GM12878 (cell line): ENCODE measurements at regions not wholly inside any gene's neighbourhood (a gene's known extent, or its start where the extent isn't known, plus 50 kb on each side); places are given as distances from the start of the nearest gene placed in this dataset.

Experiments
- ATAC-seq: fragments of 200-7000 bp; cut with Tn5 transposase; 3 replicates; pipeline ENCODE4 v1.9.1; 2020; ENCODE audit warnings: mild to moderate bottlenecking, moderate library complexity
- BruUV-seq: library from RNA; stranded (reverse); fragments of 400-500 nt; replicated peaks from 2 replicates; lab custom pipeline; 2021; lab: Mats Ljungman, UMichigan
- CTCF ChIA-PET: fragments of 300-600 bp; sonication (Branson Sonifier 250); formaldehyde crosslinking; extraction: SDS; loops from one replicate; lab custom pipeline; 2021; ENCODE audit warnings: inconsistent platforms; lab: Yijun Ruan, JAX
- POLR2A ChIA-PET: fragments of 350-600 bp; formaldehyde crosslinking; extraction: SDS; loops from one replicate; lab custom pipeline; 2021; ENCODE audit warnings: inconsistent platforms; lab: Charles Lee
- RAD21 ChIA-PET: fragments of 300-600 bp; sonication (Branson Sonifier 250); formaldehyde crosslinking; loops from one replicate; lab custom pipeline; 2023; ENCODE audit warnings: antibody characterized with exemption; ENCODE audit not compliant: unreplicated experiment; lab: Charles Lee
- SMC1A ChIA-PET: fragments of 300-600 bp; sonication (Branson Sonifier 250); formaldehyde crosslinking; loops from one replicate; lab custom pipeline; 2023; ENCODE audit not compliant: unreplicated experiment, uncharacterized antibody; lab: Charles Lee
- DNase-seq: peaks from one replicate; pipeline ENCODE4 v3.0.0-alpha.2; 2011; ENCODE audit warnings: low read depth, low spot score
- FAIRE-seq: peaks from 3 replicates; lab custom pipeline; 2011; peaks lifted over from hg19 to GRCh38; lab: Jason Lieb, UNC
- H2AFZ ChIP-seq: 2 replicates; pipeline ENCODE4 v1.6.0; 2011; ENCODE audit warnings: low read depth, low read length, control low read depth; ENCODE audit not compliant: control insufficient read depth
- H3K27ac ChIP-seq: 2 replicates; pipeline ENCODE4 v1.5.1; 2011; ENCODE audit warnings: control low read depth; ENCODE audit not compliant: control insufficient read depth, insufficient read depth
- H3K27me3 ChIP-seq, 2 experiments: replicated peaks in 1 of 2; 2 replicates each; pipeline versions ENCODE4 v1.6.0 to v1.6.1; 2011; ENCODE audit warnings: low read length in 1 of 2; ENCODE audit not compliant: control insufficient read depth in 2 of 2, insufficient read depth in 2 of 2
- H3K36me3 ChIP-seq, 2 experiments: 2 replicates each; pipeline ENCODE4 v1.5.1; 2011; ENCODE audit warnings: low read length in 1 of 2; ENCODE audit not compliant: control insufficient read depth in 2 of 2, insufficient read depth in 2 of 2
- H3K4me1 ChIP-seq: 2 replicates; pipeline ENCODE4 v1.6.1; 2011; ENCODE audit warnings: mild to moderate bottlenecking, low read length, moderate library complexity, mixed read lengths; ENCODE audit not compliant: control insufficient read depth, insufficient read depth
- H3K4me2 ChIP-seq: 2 replicates; pipeline ENCODE4 v1.6.0; 2011; ENCODE audit warnings: control low read depth; ENCODE audit not compliant: control insufficient read depth, insufficient read depth
- H3K4me3 ChIP-seq: fragments of 200-600 bp; sonication (generic); 2 replicates; pipeline ENCODE4 v1.5.1; 2016
- H3K79me2 ChIP-seq: 2 replicates; pipeline ENCODE4 v1.6.0; 2011; ENCODE audit warnings: low read length; ENCODE audit not compliant: control insufficient read depth, insufficient read depth
- H3K9ac ChIP-seq: 2 replicates; pipeline ENCODE4 v1.8.0; 2011; ENCODE audit warnings: low read length, control low read depth, mixed read lengths; ENCODE audit not compliant: control insufficient read depth, insufficient read depth
- H3K9me3 ChIP-seq: replicated peaks from 3 replicates; pipeline ENCODE4 v1.5.1; 2011; ENCODE audit warnings: mild to moderate bottlenecking, low read length; ENCODE audit not compliant: control insufficient read depth, insufficient read depth
- H4K20me1 ChIP-seq: 2 replicates; pipeline ENCODE4 v1.6.0; 2011; ENCODE audit not compliant: control insufficient read depth, insufficient read depth
- CBFB ChIP-seq: IDR thresholded peaks from 2 replicates; pipeline ENCODE4 v1.6.1; 2016; ENCODE audit warnings: antibody characterized with exemption, low read depth
- EED ChIP-seq: sonication (generic); IDR thresholded peaks from 2 replicates; pipeline ENCODE4 v1.6.1; 2016; ENCODE audit warnings: antibody characterized with exemption, low read depth
- FOXM1 ChIP-seq: IDR thresholded peaks from 2 replicates; pipeline ENCODE4 v1.6.1; 2012; ENCODE audit warnings: low read depth, mild to moderate bottlenecking, inconsistent platforms, low read length, moderate library complexity
- HDAC6 ChIP-seq: fragments of 200-600 bp; sonication (generic); IDR thresholded peaks from one replicate; pipeline ENCODE4 v1.8.0; 2017; ENCODE audit warnings: antibody characterized with exemption; ENCODE audit not compliant: unreplicated experiment
- MXI1 ChIP-seq: fragments of 150-350 bp; IDR thresholded peaks from 2 replicates; pipeline ENCODE4 v1.6.1; 2011; ENCODE audit warnings: low read depth, mild to moderate bottlenecking, inconsistent platforms, low read length, improper control_type of control experiment
- NR2C1 ChIP-seq: fragments of 450-650 bp; IDR thresholded peaks from 2 replicates; pipeline ENCODE4 v1.6.1; 2017; ENCODE audit warnings: antibody characterized with exemption, mild to moderate bottlenecking, moderate library complexity
- STAT3 ChIP-seq: IDR thresholded peaks from 2 replicates; pipeline ENCODE4 v1.6.1; 2011; ENCODE audit warnings: low read depth, low read length, improper control_type of control experiment
- TAF1 ChIP-seq: IDR thresholded peaks from 2 replicates; pipeline ENCODE4 v1.6.1; 2011; ENCODE audit warnings: mild to moderate bottlenecking, low read depth, low read length, borderline replicate concordance
- ZNF24 ChIP-seq: fragments of 450-650 bp; IDR thresholded peaks from 2 replicates; pipeline ENCODE4 v1.6.1; 2017; ENCODE audit warnings: antibody characterized with exemption, mild to moderate bottlenecking
- ZNF274 ChIP-seq: IDR thresholded peaks from one replicate; pipeline ENCODE4 v1.8.0; 2011; ENCODE audit not compliant: insufficient read length, insufficient read depth
- ZZZ3 ChIP-seq: IDR thresholded peaks from 2 replicates; pipeline ENCODE4 v1.6.1; 2011; ENCODE audit warnings: low read depth; ENCODE audit not compliant: control insufficient read depth, insufficient read length
- WGBS: methylation state at CpG from one replicate; pipeline ENCODE4 v1.1.6; 2016; ENCODE audit warnings: low lambda C conversion rate; ENCODE audit not compliant: insufficient replicate concordance, insufficient coverage; ENCODE audit errors: missing lambda C conversion rate; 5-methylcytosine and 5-hydroxymethylcytosine counted together
- in situ Hi-C: fragments of 300-500 bp; cut with MboI; formaldehyde crosslinking; loops from 9 replicates; pipeline ENCODE4 v1.14.3; 2018; ENCODE audit warnings: mixed read lengths
- intact Hi-C: fragments of 100-400 bp; cut with micrococcal nuclease; formaldehyde crosslinking; loops from one replicate; pipeline ENCODE4 v1.14.2; 2022; ENCODE audit not compliant: unreplicated experiment
- TF ChIP-seq, protein P1 (sequence below), 3 experiments: IDR thresholded peaks in 2 of 3; conservative IDR thresholded peaks in 1 of 3; 2 replicates each; pipeline ENCODE4 v1.5.1; 2011; ENCODE audit warnings: low read depth in 3 of 3, low read length in 3 of 3, mild to moderate bottlenecking in 3 of 3, control low read depth in 2 of 3, moderate library complexity in 2 of 3, inconsistent platforms in 1 of 3, mixed read lengths in 1 of 3; ENCODE audit not compliant: control insufficient read depth in 2 of 3, insufficient read depth in 1 of 3; ENCODE audit errors: extremely low read depth in 1 of 3

DNA sequence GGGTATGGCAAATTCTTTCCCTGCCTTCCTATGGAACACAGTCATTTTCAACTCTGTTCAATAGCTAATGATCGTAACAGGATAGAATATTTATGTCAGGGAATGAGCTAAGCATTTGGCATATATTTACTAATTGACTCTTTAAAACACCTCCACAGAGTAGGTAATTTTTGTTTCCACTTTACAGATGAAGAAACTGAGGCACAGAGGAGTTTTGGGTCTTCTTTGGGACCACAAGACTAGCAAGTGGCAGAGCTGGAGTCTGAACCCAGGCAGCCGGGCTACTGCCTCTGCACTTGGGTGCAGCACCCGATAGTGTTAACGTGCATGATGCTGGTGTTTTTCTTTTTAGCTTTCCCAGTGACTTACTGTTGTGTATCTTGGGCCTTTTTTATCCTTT lies 384.0 kb downstream of the SFMBT2 start:
- no peak overlapping the region for H3K9ac ChIP-seq
- SMC1A ChIA-PET, result interaction anchor here (1.5 to 1.7 kb wide), 2 partner anchors 15 to 95 kb away, joined by 3 to 4 read pairs; no protein-coding TSS in a partner anchor
- H3K9me3 ChIP-seq, result no peaks in the 10 kb centered on the region
- H3K4me3 ChIP-seq, result no peak overlapping the region
- no peak for DNase-seq
- CTCF ChIA-PET, result interaction anchor here (1.1 to 3.0 kb wide), 2 partner anchors 9 to 108 kb away, joined by 3 to 20 read pairs; no protein-coding TSS in a partner anchor
- H3K36me3 ChIP-seq, result no peaks in the 10 kb centered on the region
- POLR2A ChIA-PET, result interaction anchor here (1.7 kb wide), 1 partner anchor 10 kb away, joined by 4 read pairs; no protein-coding TSS in a partner anchor
- H3K79me2 ChIP-seq, result no peaks in the 10 kb centered on the region
- H2AFZ ChIP-seq, result no peak overlapping the region
- TF ChIP-seq MXI1 (no peak), CBFB (no peak), NR2C1 (no peak), HDAC6 (no peak), TAF1 (no peak), ZZZ3 (no peak), FOXM1 (no peak), EED (no peak), ZNF274 (no peak), STAT3 (no peak), ZNF24 (no peak)
- TF ChIP-seq, protein P1, sequence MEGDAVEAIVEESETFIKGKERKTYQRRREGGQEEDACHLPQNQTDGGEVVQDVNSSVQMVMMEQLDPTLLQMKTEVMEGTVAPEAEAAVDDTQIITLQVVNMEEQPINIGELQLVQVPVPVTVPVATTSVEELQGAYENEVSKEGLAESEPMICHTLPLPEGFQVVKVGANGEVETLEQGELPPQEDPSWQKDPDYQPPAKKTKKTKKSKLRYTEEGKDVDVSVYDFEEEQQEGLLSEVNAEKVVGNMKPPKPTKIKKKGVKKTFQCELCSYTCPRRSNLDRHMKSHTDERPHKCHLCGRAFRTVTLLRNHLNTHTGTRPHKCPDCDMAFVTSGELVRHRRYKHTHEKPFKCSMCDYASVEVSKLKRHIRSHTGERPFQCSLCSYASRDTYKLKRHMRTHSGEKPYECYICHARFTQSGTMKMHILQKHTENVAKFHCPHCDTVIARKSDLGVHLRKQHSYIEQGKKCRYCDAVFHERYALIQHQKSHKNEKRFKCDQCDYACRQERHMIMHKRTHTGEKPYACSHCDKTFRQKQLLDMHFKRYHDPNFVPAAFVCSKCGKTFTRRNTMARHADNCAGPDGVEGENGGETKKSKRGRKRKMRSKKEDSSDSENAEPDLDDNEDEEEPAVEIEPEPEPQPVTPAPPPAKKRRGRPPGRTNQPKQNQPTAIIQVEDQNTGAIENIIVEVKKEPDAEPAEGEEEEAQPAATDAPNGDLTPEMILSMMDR (IDR thresholded peaks at IDR 0.05 in 2 of 3, conservative IDR thresholded peaks at IDR 0.05 in 1 of 3; ENCODE audit: control insufficient read depth in 2 of 3, extremely low read depth in 1 of 3, insufficient read depth in 1 of 3, low read depth in 3 of 3, low read length in 3 of 3), result no peak
- BruUV-seq, result no TSS peak
- no peaks in the 10 kb centered on the region for H3K27me3 ChIP-seq
- in situ Hi-C loops, result no loop called here
- intact Hi-C loops, result no loop called here
- H3K27ac ChIP-seq, result no peak overlapping the region
- RAD21 ChIA-PET, result no interaction called here
- ATAC-seq, result no peak
- H3K4me1 ChIP-seq, result no peaks in the 10 kb centered on the region
- H3K4me2 ChIP-seq, result no peak overlapping the region
- no peak for FAIRE-seq
- no peaks in the 10 kb centered on the region for H4K20me1 ChIP-seq
- 79% methylated on average over 4 of the region's 4 CpGs for WGBS
